Muscle of back (tissue), 3 donors: ENCODE measurements at regions not wholly inside any gene's neighbourhood (a gene's known extent, or its start where the extent isn't known, plus 50 kb on each side); places are given as distances from the start of the nearest gene placed in this dataset.

Experiments
- DNase-seq, 3 donors: peaks; one replicate each; pipeline versions ENCODE4 v3.0.0 to v3.0.0-alpha.2; 2013

- no peak for DNase-seq
Measured at GRCh38 chr9:97747201-97747965, 50.2 kb upstream of the XPA start.

- DNase-seq, result no peak
Measured at GRCh38 chr9:97748525-97748924, 51.4 kb upstream of the XPA start.

- no peak for DNase-seq
Measured at GRCh38 chr9:97749928-97750327, 52.8 kb upstream of the XPA start.

GRCh38 chr9:97751531-97751930, 54.4 kb upstream of the XPA start:
- DNase-seq, result no peak

GRCh38 chr9:97752274-97752673, 55.1 kb upstream of the XPA start:
- no peak for DNase-seq

- DNase-seq, result no peak
Measured at GRCh38 chr9:97753364-97753763, 56.2 kb upstream of the XPA start.

GRCh38 chr9:97753975-97754374, 56.8 kb upstream of the XPA start:
- DNase-seq, result no peak

- no peak for DNase-seq
Measured at GRCh38 chr9:97755618-97756267, 58.6 kb upstream of the XPA start.

- no peak for DNase-seq
Measured at GRCh38 chr9:97756991-97757390, 59.9 kb upstream of the XPA start.

GRCh38 chr9:97758334-97758916, 61.3 kb upstream of the XPA start:
- no peak for DNase-seq

GRCh38 chr9:97759581-97760288, 62.6 kb upstream of the XPA start:
- DNase-seq, result no peak

GRCh38 chr9:97761056-97761598, 64.0 kb upstream of the XPA start:
- no peak for DNase-seq

- DNase-seq, result no peak
Measured at GRCh38 chr9:97761879-97762278, 64.7 kb upstream of the XPA start.

- no peak for DNase-seq
Measured at GRCh38 chr9:97763874-97764273, 66.7 kb upstream of the XPA start.

GRCh38 chr9:97766092-97766491, 69.0 kb upstream of the XPA start:
- DNase-seq, result peak in 1 of 3 donors; percentile 26

- no peak for DNase-seq
Measured at GRCh38 chr9:97766610-97767009, 69.5 kb upstream of the XPA start.

- DNase-seq, result peak in 1 of 3 donors; percentile 21
Measured at GRCh38 chr9:97767891-97768290, 70.8 kb upstream of the XPA start.

- peak; percentile 31 to 75 (median 59) for DNase-seq
Measured at GRCh38 chr9:97768746-97769145, 71.6 kb upstream of the XPA start.

- no peak for DNase-seq
Measured at GRCh38 chr9:97769208-97769607, 72.1 kb upstream of the XPA start.

GRCh38 chr9:97770808-97771372, 73.8 kb upstream of the XPA start:
- no peak for DNase-seq

GRCh38 chr9:97771641-97772040, 74.5 kb upstream of the XPA start:
- no peak for DNase-seq

GRCh38 chr9:97772145-97772544, 75.0 kb upstream of the XPA start:
- no peak for DNase-seq
